EH (cell line): ENCODE measurements at regions not wholly inside any gene's neighbourhood (a gene's known extent, or its start where the extent isn't known, plus 50 kb on each side); places are given as distances from the start of the nearest gene placed in this dataset.
A peak's percentile ranks its signal among the peaks of the same experiment; 100 is the strongest.

ENCODE experiments used
- DNase-seq: peaks from one replicate; pipeline ENCODE4 v3.0.0-alpha.2; 2015; ENCODE audit warnings: low read depth

- no peak for DNase-seq
These were observed 115.5 kb downstream of the C9orf50 start for GRCh38 chr9:129505270-129505902.

GRCh38 chr9:129504404-129504803 is 116.5 kb downstream of the C9orf50 start:
- peak; percentile 9 for DNase-seq

- DNase-seq: no peak
These were observed 119.1 kb downstream of the C9orf50 start for GRCh38 chr9:129501771-129502319.

GRCh38 chr9:129500863-129501770 is 119.8 kb downstream of the C9orf50 start:
- no peak for DNase-seq

GRCh38 chr9:129500161-129500862 is 120.6 kb downstream of the C9orf50 start:
- DNase-seq: no peak

- DNase-seq: no peak
These were observed 122.2 kb downstream of the C9orf50 start for GRCh38 chr9:129498451-129499384.

GRCh38 chr9:129497813-129498450 is 123.0 kb downstream of the C9orf50 start:
- DNase-seq: peak; percentile 43

- peak; percentile 77 for DNase-seq
These were observed 123.7 kb downstream of the C9orf50 start for GRCh38 chr9:129497005-129497812.

- peak; percentile 96 for DNase-seq
These were observed 124.4 kb downstream of the C9orf50 start for GRCh38 chr9:129496473-129497004.

- peak; percentile 93 for DNase-seq
These were observed 125.1 kb downstream of the C9orf50 start for GRCh38 chr9:129495620-129496472.

GRCh38 chr9:129494113-129494789 is 126.7 kb downstream of the C9orf50 start:
- DNase-seq: no peak

GRCh38 chr9:129493706-129494047 is 127.2 kb downstream of the C9orf50 start:
- no peak for DNase-seq

- DNase-seq: no peak
These were observed 127.7 kb downstream of the C9orf50 start for GRCh38 chr9:129493002-129493705.

GRCh38 chr9:129491487-129491855 is 129.4 kb downstream of the C9orf50 start:
- no peak for DNase-seq

GRCh38 chr9:129490583-129491486 is 130.1 kb downstream of the C9orf50 start:
- no peak for DNase-seq

GRCh38 chr9:129489838-129490582 is 130.9 kb downstream of the C9orf50 start:
- DNase-seq: peak; percentile 44
